Testis (tissue), 2 donors: ENCODE measurements at regions not wholly inside any gene's neighbourhood (a gene's known extent, or its start where the extent isn't known, plus 50 kb on each side); places are given as distances from the start of the nearest gene placed in this dataset.

Experiments
- DNase-seq: peaks from one replicate; pipeline ENCODE4 v3.0.0-alpha.2; 2019
- H3K27ac ChIP-seq, 2 donors: fragments of 200-600 bp; sonication (generic); one replicate each; pipeline ENCODE4 v1.5.1; 2019
- H3K27me3 ChIP-seq: fragments of 200-600 bp; sonication (generic); one replicate; pipeline ENCODE4 v1.5.1; 2019
- H3K36me3 ChIP-seq: fragments of 200-600 bp; sonication (generic); one replicate; pipeline ENCODE4 v1.5.1; 2017; ENCODE audit warnings: low read depth; ENCODE audit errors: missing control alignments
- H3K4me1 ChIP-seq: fragments of 200-600 bp; sonication (generic); one replicate; pipeline ENCODE4 v1.5.1; 2019
- H3K4me3 ChIP-seq, 2 donors: fragments of 200-600 bp; sonication (generic); one replicate each; pipeline ENCODE4 v1.5.1; 2017 to 2019
- H3K9me3 ChIP-seq: fragments of 200-600 bp; sonication (generic); one replicate; pipeline ENCODE4 v1.5.1; 2017
- POLR2A ChIP-seq: fragments of 450-650 bp; IDR thresholded peaks from one replicate; pipeline ENCODE4 v1.6.1; 2017; ENCODE audit warnings: antibody characterized with exemption, mild to moderate bottlenecking, moderate library complexity
- WGBS, 2 donors: methylation state at CpG; one replicate each; pipeline ENCODE4 v1.1.5; 2018; 5-methylcytosine and 5-hydroxymethylcytosine counted together
- intact Hi-C: fragments of 100-400 bp; cut with DNase I; formaldehyde crosslinking; loops from one replicate; pipeline ENCODE4 v1.15.1; 2023; ENCODE audit warnings: low total_unique reads
- TF ChIP-seq, protein P1 (sequence below), 3 experiments: fragments of 450-650 bp in 2 of 3; fragments of 200-600 bp in 1 of 3; sonication (generic) in 1 of 3; IDR thresholded peaks; one replicate each; pipeline ENCODE4 v1.5.1; 2016 to 2019; ENCODE audit warnings: antibody characterized with exemption in 3 of 3, mild to moderate bottlenecking in 2 of 3, moderate library complexity in 1 of 3

DNA sequence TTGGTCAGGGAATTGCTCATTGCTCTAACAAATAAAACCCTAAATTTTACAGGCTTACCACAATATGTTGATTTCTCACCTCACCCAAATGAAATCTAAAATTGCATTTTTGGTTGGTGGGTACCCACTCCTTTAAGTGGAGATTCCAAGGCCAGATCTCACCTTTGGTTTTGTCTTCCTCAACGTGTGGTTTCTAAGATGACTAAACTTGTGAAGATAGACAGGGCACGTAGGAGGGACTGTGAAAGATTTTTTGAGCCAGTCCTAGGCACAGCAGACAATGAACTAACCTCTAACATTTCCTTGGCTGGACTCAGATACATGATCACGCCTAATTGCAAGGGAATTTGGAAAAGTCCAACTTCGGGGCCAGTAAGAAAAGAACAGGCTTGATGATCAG is 1003.9 kb downstream of the FLRT2 start:
- whole genome bisulfite sequencing, 2 donors: 77 to 82% methylated on average over 4 of the region's 4 CpGs
- Histone ChIP-seq H3K27ac (no peak overlapping the region), H3K27me3 (no peaks in the 10 kb centered on the region), H3K36me3 (no peaks in the 10 kb centered on the region), H3K4me1 (no peaks in the 10 kb centered on the region), H3K9me3 (no peaks in the 10 kb centered on the region), H3K4me3 (no peak overlapping the region)
- TF ChIP-seq POLR2A: no peak
- TF ChIP-seq, protein P1, sequence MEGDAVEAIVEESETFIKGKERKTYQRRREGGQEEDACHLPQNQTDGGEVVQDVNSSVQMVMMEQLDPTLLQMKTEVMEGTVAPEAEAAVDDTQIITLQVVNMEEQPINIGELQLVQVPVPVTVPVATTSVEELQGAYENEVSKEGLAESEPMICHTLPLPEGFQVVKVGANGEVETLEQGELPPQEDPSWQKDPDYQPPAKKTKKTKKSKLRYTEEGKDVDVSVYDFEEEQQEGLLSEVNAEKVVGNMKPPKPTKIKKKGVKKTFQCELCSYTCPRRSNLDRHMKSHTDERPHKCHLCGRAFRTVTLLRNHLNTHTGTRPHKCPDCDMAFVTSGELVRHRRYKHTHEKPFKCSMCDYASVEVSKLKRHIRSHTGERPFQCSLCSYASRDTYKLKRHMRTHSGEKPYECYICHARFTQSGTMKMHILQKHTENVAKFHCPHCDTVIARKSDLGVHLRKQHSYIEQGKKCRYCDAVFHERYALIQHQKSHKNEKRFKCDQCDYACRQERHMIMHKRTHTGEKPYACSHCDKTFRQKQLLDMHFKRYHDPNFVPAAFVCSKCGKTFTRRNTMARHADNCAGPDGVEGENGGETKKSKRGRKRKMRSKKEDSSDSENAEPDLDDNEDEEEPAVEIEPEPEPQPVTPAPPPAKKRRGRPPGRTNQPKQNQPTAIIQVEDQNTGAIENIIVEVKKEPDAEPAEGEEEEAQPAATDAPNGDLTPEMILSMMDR (IDR thresholded peaks at IDR 0.05): no peak
- intact Hi-C loops: no loop called here
- DNase-seq: no peak

DNA sequence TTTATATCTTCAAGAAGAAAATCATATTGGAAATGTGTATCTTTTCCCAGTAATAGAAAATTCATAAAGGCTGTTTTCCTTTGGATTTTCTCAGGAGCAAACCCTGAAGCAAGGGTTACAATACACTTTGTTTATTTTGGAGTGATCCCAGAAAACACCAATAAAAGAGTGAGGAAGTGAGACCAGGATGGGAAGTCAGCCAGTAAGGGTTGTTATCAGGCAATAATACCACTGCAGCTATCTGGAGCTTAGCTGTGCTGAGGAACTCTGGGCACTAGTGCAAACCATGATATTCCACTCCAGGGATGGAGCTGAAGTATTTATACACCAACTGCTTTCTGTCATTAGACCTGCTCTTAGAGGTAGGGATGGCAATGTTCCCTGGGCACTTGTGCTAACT is 1002.3 kb downstream of the FLRT2 start:
- Histone ChIP-seq H3K27me3 (no peaks in the 10 kb centered on the region), H3K4me1 (no peaks in the 10 kb centered on the region), H3K36me3 (no peaks in the 10 kb centered on the region), H3K9me3 (no peaks in the 10 kb centered on the region), H3K27ac (no peak overlapping the region), H3K4me3 (no peak overlapping the region)
- intact Hi-C loops: no loop called here
- TF ChIP-seq POLR2A: no peak
- TF ChIP-seq, protein P1 (IDR thresholded peaks at IDR 0.05): no peak
- no peak for DNase-seq

DNA sequence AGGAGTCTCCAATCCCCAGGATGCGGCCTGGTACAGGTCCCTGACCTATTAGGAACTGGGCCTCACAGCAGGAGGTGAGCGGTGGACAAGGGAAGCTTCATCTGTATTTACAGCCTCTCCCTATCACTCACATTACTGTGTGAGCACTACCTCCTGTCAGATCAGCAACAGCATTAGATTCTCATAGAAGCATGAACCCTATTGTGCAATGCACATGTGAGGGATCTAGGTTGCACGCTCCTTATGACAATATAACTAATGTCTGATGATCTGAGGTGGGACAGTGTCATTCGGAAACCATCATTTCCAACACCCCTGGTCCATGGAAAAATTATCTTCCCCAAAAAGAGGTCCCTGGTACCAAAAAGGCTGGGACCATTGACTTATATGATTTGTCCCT is 1000.5 kb downstream of the FLRT2 start:
- Histone ChIP-seq H3K4me3 (no peak overlapping the region), H3K27ac (no peak overlapping the region), H3K27me3 (no peaks in the 10 kb centered on the region), H3K36me3 (no peaks in the 10 kb centered on the region), H3K4me1 (no peaks in the 10 kb centered on the region), H3K9me3 (no peaks in the 10 kb centered on the region)
- 91 to 96% methylated on average over 4 of the region's 4 CpGs for WGBS, 2 donors
- no peak for DNase-seq
- intact Hi-C loops: no loop called here
- no peak for TF ChIP-seq POLR2A
- TF ChIP-seq, protein P1 (IDR thresholded peaks at IDR 0.05): no peak

DNA sequence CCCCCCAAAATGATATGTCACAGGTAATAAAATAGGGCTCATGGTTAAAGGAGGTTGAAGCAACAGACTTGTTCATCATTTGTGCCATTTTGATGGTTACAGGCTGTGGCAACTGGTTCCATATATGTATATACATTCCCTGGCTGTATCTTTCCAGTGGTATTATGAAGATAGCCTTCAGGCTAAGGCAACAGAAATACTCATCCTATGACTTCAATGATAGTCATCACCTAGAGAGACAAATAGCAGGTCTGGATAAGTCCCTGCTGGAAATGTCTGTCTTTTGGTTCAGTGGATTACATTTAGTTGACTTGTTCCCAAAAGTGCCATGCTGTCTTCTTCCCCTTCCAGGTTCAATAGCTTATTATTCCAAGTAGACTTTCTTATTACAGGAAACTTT is 997.4 kb downstream of the FLRT2 start:
- Histone ChIP-seq H3K4me1 (no peaks in the 10 kb centered on the region), H3K36me3 (no peaks in the 10 kb centered on the region), H3K27ac (no peak overlapping the region), H3K4me3 (no peak overlapping the region), H3K9me3 (no peaks in the 10 kb centered on the region), H3K27me3 (no peaks in the 10 kb centered on the region)
- intact Hi-C loops: no loop called here
- TF ChIP-seq, protein P1 (IDR thresholded peaks at IDR 0.05): no peak
- no peak for TF ChIP-seq POLR2A
- no peak for DNase-seq

DNA sequence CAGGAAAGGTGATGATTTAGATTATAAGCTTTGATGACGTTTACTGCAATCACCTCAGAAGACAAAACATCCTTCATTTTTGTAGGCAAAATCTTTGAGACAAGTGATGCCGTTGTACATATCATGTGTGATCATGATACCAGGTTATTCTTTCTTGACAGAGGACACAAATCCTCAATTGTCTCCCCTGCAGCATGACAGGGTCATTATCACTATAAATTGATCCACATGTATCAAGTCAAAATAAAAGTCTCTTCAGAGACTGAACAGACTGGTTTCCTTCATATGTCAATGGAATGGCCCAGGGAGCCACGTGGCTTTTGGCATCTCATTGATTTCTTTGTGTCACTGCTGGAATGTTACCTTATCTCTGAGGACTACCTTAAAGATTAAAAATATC is 995.7 kb downstream of the FLRT2 start:
- intact Hi-C loops: no loop called here
- 52 to 53% methylated on average over 3 of the region's 3 CpGs for WGBS, 2 donors
- TF ChIP-seq, protein P1 (IDR thresholded peaks at IDR 0.05): no peak
- TF ChIP-seq POLR2A: no peak

More for the DNA sequence above, 995.7 kb downstream of the FLRT2 start:
- Histone ChIP-seq H3K27me3 (no peaks in the 10 kb centered on the region), H3K4me3 (no peak overlapping the region), H3K36me3 (no peaks in the 10 kb centered on the region), H3K9me3 (no peaks in the 10 kb centered on the region), H3K27ac (no peak overlapping the region), H3K4me1 (no peaks in the 10 kb centered on the region)
- no peak for DNase-seq
